A673 (cell line): ENCODE measurements at regions not wholly inside any gene's neighbourhood (a gene's known extent, or its start where the extent isn't known, plus 50 kb on each side); places are given as distances from the start of the nearest gene placed in this dataset.

Source experiments
- BruUV-seq: library from RNA; stranded (reverse); fragments of 400-500 nt; replicated peaks from 2 replicates; lab custom pipeline; 2021; lab: Mats Ljungman, UMichigan
- CTCF ChIA-PET: fragments of 300-600 bp; sonication (Branson Sonifier 250); formaldehyde crosslinking; loops from one replicate; lab custom pipeline; 2022; ENCODE audit warnings: antibody characterized with exemption; lab: Charles Lee
- POLR2A ChIA-PET: fragments of 300-600 bp; sonication (Branson Sonifier 250); formaldehyde crosslinking; loops from one replicate; lab custom pipeline; 2022; ENCODE audit warnings: antibody characterized with exemption; ENCODE audit not compliant: low non-redundant PET; lab: Charles Lee
- DNase-seq: peaks from one replicate; pipeline ENCODE4 v3.0.0-alpha.2; 2015; ENCODE audit warnings: low spot score
- H3K27ac ChIP-seq: fragments of 200-600 bp; sonication (generic); 2 replicates; pipeline ENCODE4 v1.5.1; 2016; ENCODE audit warnings: mixed run types, low read depth, mild to moderate bottlenecking, mixed read lengths, antibody characterized with exemption, low read length; ENCODE audit not compliant: poor library complexity, severe bottlenecking
- H3K27me3 ChIP-seq: fragments of 200-600 bp; sonication (generic); replicated peaks from 2 replicates; pipeline ENCODE4 v1.6.1; 2017; ENCODE audit warnings: mixed run types, low read depth, mild to moderate bottlenecking, mixed read lengths, antibody characterized with exemption, low read length; ENCODE audit not compliant: insufficient read depth, poor library complexity
- H3K36me3 ChIP-seq: fragments of 200-600 bp; sonication (generic); 2 replicates; pipeline ENCODE4 v1.6.1; 2016; ENCODE audit warnings: mixed run types, mild to moderate bottlenecking, mixed read lengths, antibody characterized with exemption, low read length; ENCODE audit not compliant: insufficient read depth, poor library complexity, severe bottlenecking
- H3K4me1 ChIP-seq: fragments of 200-600 bp; sonication (generic); 2 replicates; pipeline ENCODE4 v1.6.1; 2017; ENCODE audit warnings: mixed run types, mild to moderate bottlenecking, mixed read lengths, antibody characterized with exemption, low read length; ENCODE audit not compliant: insufficient read depth, poor library complexity, severe bottlenecking
- H3K4me3 ChIP-seq: fragments of 200-600 bp; sonication (generic); 2 replicates; pipeline ENCODE4 v1.5.1; 2016; ENCODE audit warnings: low read depth, mixed run types, mild to moderate bottlenecking, mixed read lengths, low read length; ENCODE audit not compliant: poor library complexity, severe bottlenecking
- H3K9me3 ChIP-seq: fragments of 200-600 bp; sonication (generic); 2 replicates; pipeline ENCODE4 v1.6.1; 2016; ENCODE audit warnings: mixed run types, low read depth, mild to moderate bottlenecking, mixed read lengths, antibody characterized with exemption, low read length; ENCODE audit not compliant: poor library complexity, severe bottlenecking
- EZH2 ChIP-seq: fragments of 200-600 bp; sonication (generic); IDR thresholded peaks from 2 replicates; pipeline ENCODE4 v1.6.1; 2017; ENCODE audit warnings: borderline replicate concordance, low read depth, mild to moderate bottlenecking, mixed read lengths, antibody characterized with exemption, low read length; ENCODE audit not compliant: poor library complexity, severe bottlenecking
- intact Hi-C: fragments of 100-400 bp; cut with micrococcal nuclease; formaldehyde crosslinking; loops from one replicate; pipeline ENCODE4 v1.10.0; 2022; ENCODE audit not compliant: unreplicated experiment
- TF ChIP-seq, protein P1 (sequence below): fragments of 300-800, 200-600 bp; sonication (generic); conservative IDR thresholded peaks from 2 replicates; pipeline ENCODE4 v1.5.1; 2017; ENCODE audit warnings: low read depth, mild to moderate bottlenecking, antibody characterized with exemption, low read length, moderate library complexity, mixed read lengths

DNA sequence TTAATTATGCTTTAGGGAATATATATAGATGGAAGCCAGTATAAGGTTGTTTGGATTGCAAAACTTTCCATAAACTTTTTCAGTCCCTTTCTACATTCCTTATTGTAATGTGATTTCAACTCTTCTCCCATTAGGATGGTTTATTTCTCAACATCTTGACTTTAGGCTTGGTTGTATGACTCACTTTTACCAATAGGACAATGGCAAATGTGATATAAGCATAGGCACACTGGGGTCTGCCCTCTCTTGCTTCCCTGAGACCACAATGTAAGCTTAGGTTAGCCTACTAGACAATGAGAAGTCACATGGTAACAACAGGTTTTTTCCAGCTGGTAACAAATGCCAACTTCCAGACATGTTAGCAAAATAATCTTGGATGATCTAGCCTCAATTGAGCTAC, 163.3 kb upstream of the RBPJ start:
- DNase-seq, result no peak
- ChIA-PET CTCF (no interaction called here), POLR2A (no interaction called here)
- no TSS peak for BruUV-seq
- intact Hi-C loops, result no loop called here
- no peak overlapping the region for H3K4me3 ChIP-seq
- no peaks in the 10 kb centered on the region for H3K27me3 ChIP-seq
- TF ChIP-seq, protein P1, sequence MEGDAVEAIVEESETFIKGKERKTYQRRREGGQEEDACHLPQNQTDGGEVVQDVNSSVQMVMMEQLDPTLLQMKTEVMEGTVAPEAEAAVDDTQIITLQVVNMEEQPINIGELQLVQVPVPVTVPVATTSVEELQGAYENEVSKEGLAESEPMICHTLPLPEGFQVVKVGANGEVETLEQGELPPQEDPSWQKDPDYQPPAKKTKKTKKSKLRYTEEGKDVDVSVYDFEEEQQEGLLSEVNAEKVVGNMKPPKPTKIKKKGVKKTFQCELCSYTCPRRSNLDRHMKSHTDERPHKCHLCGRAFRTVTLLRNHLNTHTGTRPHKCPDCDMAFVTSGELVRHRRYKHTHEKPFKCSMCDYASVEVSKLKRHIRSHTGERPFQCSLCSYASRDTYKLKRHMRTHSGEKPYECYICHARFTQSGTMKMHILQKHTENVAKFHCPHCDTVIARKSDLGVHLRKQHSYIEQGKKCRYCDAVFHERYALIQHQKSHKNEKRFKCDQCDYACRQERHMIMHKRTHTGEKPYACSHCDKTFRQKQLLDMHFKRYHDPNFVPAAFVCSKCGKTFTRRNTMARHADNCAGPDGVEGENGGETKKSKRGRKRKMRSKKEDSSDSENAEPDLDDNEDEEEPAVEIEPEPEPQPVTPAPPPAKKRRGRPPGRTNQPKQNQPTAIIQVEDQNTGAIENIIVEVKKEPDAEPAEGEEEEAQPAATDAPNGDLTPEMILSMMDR, result no peak
- no peak for TF ChIP-seq EZH2
- H3K27ac ChIP-seq, result no peak overlapping the region
- H3K9me3 ChIP-seq, result no peaks in the 10 kb centered on the region
- no peaks in the 10 kb centered on the region for H3K36me3 ChIP-seq
- no peaks in the 10 kb centered on the region for H3K4me1 ChIP-seq

DNA sequence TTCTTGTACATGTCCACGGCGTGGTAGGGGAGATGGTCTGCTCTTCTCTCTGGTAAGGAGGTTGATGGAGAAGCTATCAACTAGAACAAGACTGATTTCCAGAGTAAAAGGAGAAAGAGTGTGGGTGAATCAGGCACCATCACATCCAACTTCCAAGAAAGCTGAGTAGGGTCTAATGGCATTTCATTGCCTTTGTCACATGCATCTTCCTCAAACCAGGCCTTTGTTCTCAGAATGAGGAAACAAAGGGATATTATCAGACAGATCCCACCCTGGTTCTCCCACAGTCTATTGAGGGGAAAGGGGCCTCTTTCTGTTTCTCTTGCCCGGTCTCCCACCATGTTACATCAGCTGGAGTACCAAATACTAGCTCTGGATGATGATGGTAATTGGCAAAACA, 160.2 kb upstream of the RBPJ start:
- H3K9me3 ChIP-seq, result no peaks in the 10 kb centered on the region
- BruUV-seq, result no TSS peak
- ChIA-PET CTCF (no interaction called here), POLR2A (no interaction called here)
- H3K36me3 ChIP-seq, result no peaks in the 10 kb centered on the region
- H3K27ac ChIP-seq, result no peak overlapping the region
- no peaks in the 10 kb centered on the region for H3K4me1 ChIP-seq
- TF ChIP-seq, protein P1, result no peak
- TF ChIP-seq EZH2, result no peak
- no peaks in the 10 kb centered on the region for H3K27me3 ChIP-seq
- intact Hi-C loops, result no loop called here
- no peak for DNase-seq
- H3K4me3 ChIP-seq, result no peak overlapping the region

DNA sequence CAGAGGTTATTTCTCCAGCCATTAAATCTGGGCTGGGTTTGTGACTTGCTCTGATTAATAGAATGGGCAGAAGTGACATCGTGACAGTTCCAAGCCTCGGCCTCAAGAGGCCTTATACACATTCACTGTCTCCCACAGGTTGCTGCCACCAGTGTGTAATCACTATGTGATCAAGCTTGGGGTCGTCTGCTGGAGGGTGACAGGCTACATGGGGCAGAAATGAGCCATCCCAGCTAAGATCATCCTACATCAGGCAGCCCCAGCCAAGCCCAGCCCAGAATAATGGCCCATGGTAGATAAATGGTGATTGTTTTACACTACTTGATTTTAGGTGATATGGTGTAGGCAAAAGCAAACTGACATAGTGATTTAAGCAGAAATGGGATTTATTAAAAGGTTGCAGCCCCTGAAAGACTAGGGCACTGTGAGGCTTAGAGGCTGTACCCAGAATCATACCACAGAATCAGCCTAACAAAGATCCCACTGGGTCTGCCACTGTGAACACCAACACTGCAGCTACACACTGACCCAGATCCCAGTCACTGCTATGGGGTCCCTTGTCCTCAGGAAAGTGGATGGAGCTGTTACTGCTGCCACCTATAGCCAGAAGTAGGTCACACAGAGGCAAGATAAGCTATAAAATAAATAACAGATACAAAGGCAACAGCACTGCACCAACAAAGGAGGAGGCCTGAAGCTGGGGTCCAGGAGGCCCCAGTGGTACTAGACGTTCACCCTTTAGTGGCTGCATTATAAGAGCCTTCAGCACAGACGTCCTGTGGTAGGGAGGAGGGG, 159.6 kb upstream of the RBPJ start:
- Histone ChIP-seq H3K36me3 (no peaks in the 10 kb centered on the region), H3K27ac (no peak overlapping the region), H3K4me1 (no peaks in the 10 kb centered on the region), H3K4me3 (no peak overlapping the region), H3K9me3 (no peaks in the 10 kb centered on the region), H3K27me3 (no peaks in the 10 kb centered on the region)
- BruUV-seq, result no TSS peak
- intact Hi-C loops, result no loop called here
- ChIA-PET POLR2A (no interaction called here), CTCF (no interaction called here)
- TF ChIP-seq, protein P1, result peak; percentile 39
- TF ChIP-seq EZH2, result no peak
- no peak for DNase-seq
